Ishikawa (cell line): ENCODE measurements at regions not wholly inside any gene's neighbourhood (a gene's known extent, or its start where the extent isn't known, plus 50 kb on each side); places are given as distances from the start of the nearest gene placed in this dataset.

Experiments used
- CEBPB ChIP-seq: IDR thresholded peaks from 2 replicates; pipeline ENCODE4 v1.6.1; 2012
- CREB1 ChIP-seq: IDR thresholded peaks from 2 replicates; pipeline ENCODE4 v1.6.1; 2012; ENCODE audit warnings: low read depth
- EGR1 ChIP-seq: IDR thresholded peaks from 2 replicates; pipeline ENCODE4 v1.6.1; 2012
- EP300 ChIP-seq: IDR thresholded peaks from 2 replicates; pipeline ENCODE4 v1.6.1; 2012; ENCODE audit warnings: borderline replicate concordance
- FOXM1 ChIP-seq: IDR thresholded peaks from 2 replicates; pipeline ENCODE4 v1.6.1; 2012; ENCODE audit warnings: low read depth, borderline replicate concordance
- MAX ChIP-seq: IDR thresholded peaks from 2 replicates; pipeline ENCODE4 v1.6.1; 2012
- NFIC ChIP-seq: IDR thresholded peaks from 2 replicates; pipeline ENCODE4 v1.6.1; 2012
- RAD21 ChIP-seq: IDR thresholded peaks from 2 replicates; pipeline ENCODE4 v1.6.1; 2012; ENCODE audit warnings: low read depth
- REST ChIP-seq: IDR thresholded peaks from 2 replicates; pipeline ENCODE4 v1.6.1; 2012; ENCODE audit warnings: low read depth, mild to moderate bottlenecking
- TAF1 ChIP-seq: IDR thresholded peaks from 2 replicates; pipeline ENCODE4 v1.6.1; 2012; ENCODE audit warnings: low read depth, mild to moderate bottlenecking
- TCF12 ChIP-seq: IDR thresholded peaks from 2 replicates; pipeline ENCODE4 v1.6.1; 2012; ENCODE audit warnings: low read depth
- YY1 ChIP-seq: IDR thresholded peaks from 2 replicates; pipeline ENCODE4 v1.6.1; 2012; ENCODE audit warnings: low read depth
- ZBTB7A ChIP-seq: IDR thresholded peaks from 2 replicates; pipeline ENCODE4 v1.6.1; 2012; ENCODE audit warnings: low read depth
- TF ChIP-seq, protein P1 (sequence below): IDR thresholded peaks from 2 replicates; pipeline ENCODE4 v1.6.1; 2012

- TF ChIP-seq CREB1 (no peak), EP300 (no peak), NFIC (no peak), REST (no peak), YY1 (no peak), MAX (no peak), ZBTB7A (no peak), RAD21 (no peak)
- TF ChIP-seq, protein P1, sequence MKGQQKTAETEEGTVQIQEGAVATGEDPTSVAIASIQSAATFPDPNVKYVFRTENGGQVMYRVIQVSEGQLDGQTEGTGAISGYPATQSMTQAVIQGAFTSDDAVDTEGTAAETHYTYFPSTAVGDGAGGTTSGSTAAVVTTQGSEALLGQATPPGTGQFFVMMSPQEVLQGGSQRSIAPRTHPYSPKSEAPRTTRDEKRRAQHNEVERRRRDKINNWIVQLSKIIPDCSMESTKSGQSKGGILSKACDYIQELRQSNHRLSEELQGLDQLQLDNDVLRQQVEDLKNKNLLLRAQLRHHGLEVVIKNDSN = no peak
Measured at GRCh38 chr22:47995264-47995627, 1232.8 kb downstream of the TBC1D22A start.

DNA sequence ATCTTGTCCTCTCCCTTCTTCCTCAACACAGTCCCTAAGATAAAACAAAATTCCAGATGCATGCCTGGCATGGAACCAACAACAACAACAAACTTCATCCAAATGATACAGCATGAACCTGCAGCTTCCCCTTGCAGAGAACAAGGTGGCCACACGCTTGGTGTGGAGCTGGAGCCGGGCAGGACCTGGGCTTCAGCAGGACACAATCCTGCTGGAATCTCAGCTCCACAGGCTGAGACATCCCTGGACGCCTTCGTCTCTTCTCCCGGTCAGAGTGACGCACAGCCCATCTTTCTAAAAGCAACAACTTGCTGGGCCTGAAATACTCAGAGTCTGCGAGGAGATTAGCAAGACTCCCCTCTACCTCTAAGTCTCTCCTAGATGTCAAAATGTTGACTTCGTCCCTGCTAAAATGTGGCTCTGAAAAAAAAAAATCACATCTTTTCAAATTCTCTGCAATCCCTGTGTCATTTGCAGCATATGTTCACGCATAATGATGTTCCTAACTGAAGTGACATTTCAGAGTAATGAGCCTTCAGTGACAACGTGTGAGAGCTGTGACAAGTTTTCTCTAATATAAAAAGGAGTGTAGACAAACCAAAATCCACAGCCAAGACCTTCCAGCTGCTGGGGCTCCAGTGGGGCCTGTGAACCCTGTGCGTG is 1232.3 kb downstream of the TBC1D22A start:
- no peak for TF ChIP-seq FOXM1
- no peak for TF ChIP-seq CREB1
- no peak for TF ChIP-seq REST
- TF ChIP-seq, protein P1 = no peak
- TF ChIP-seq RAD21 = no peak
- TF ChIP-seq MAX = no peak
- no peak for TF ChIP-seq ZBTB7A

DNA sequence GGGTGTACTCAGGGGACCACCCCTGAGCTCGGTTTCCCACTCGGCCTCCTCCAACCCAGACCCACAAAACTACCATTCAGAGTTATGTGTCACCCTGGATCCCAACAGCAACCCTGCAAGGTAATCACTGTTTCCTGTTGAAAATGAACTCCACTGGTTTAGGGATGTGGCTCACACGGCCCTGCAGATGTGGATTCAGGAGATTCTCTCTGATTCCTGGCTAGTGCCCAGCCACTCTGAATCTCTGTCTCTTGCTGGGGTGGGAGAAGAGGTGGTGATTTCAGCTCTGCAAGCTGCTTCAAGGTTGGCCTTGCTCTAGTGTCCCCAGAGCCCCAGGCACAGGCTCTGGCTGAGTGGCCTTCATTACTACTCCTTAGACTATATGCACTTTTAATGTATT is 1231.6 kb downstream of the TBC1D22A start:
- TF ChIP-seq EGR1 (no peak), TCF12 (no peak), YY1 (no peak), CREB1 (no peak)
- TF ChIP-seq, protein P1 = no peak

DNA sequence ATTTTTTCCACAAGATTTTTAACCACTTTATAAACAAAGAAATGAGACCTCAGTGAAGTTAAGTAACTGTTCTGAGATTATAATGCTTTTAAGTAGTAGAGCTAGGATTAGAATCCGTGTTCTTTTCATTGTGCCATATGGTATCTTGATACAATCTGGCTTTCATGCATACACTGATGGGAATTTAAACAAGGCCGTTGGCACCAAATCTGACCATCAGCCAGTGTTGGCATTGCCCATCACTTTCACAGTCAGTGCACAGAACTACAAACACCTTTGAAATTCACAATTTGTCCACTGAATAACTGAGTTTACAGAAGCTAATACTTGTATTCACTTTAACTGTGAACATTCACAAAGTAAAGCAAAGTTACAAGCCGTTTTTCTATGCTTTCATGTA is 1228.0 kb downstream of the TBC1D22A start:
- no peak for TF ChIP-seq CEBPB
- TF ChIP-seq CREB1 = no peak
- TF ChIP-seq ZBTB7A = no peak
- no peak for TF ChIP-seq MAX
- no peak for TF ChIP-seq TCF12
- TF ChIP-seq EGR1 = no peak
- TF ChIP-seq, protein P1 = no peak

GRCh38 chr22:47987885-47988515 is 1225.5 kb downstream of the TBC1D22A start:
- TF ChIP-seq ZBTB7A (no peak), RAD21 (no peak), REST (no peak), NFIC (no peak), TAF1 (no peak), YY1 (no peak), EP300 (no peak), CREB1 (no peak), MAX (no peak)
- TF ChIP-seq, protein P1 = no peak
